IPS DF 4.7 (cell line): ENCODE measurements at regions not wholly inside any gene's neighbourhood (a gene's known extent, or its start where the extent isn't known, plus 50 kb on each side); places are given as distances from the start of the nearest gene placed in this dataset.

Source experiments
- DNase-seq: peaks from one replicate; pipeline ENCODE4 v3.0.0-alpha.2; 2013; ENCODE audit warnings: low spot score; ENCODE audit errors: extremely low read depth

DNA sequence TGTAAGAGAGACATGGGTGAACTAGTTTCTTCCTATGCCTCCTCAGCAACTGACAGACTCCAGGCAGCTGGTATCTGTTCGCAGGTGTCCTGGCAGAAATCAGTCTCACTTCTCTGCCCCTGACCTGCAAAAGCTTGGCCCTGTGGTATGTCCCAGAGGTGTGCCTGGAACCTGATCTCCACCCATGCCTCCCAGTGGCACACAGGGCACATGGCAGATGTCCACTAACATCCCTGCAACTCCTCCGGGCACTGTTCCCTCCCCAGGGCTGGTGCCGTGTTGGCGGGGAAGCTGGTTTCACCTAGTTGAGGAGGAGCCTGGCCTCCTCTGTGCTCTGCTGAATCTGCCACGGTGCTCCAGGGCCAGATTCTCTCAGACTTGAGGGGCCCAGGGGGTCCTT is 123.3 kb upstream of the GGTLC1 start:
- DNase-seq, result no peak

- DNase-seq, result no peak
These were observed 121.0 kb upstream of the GGTLC1 start for GRCh38 chr20:24109537-24109936.

- DNase-seq, result no peak
These were observed 120.4 kb upstream of the GGTLC1 start for GRCh38 chr20:24109008-24109407.

DNA sequence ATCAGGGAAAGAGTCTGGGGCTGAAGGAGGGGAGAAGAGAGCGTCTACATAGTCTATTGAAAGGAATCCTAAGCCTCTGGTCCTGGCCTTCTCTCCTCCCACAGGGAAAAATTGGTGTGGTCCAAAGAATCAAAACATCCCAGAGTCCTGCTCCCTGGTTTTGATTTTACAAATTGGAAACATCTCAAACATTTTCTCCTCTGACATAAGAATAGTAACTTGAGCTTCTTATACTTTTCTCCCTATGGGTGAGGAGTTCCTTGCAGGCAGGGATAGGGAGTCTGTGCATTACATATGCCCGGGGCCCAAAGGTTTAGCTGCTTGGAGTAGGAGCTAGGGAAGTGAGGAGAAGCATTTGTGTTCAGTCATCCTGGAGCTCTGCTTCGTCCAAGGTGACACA is 120.0 kb upstream of the GGTLC1 start:
- no peak for DNase-seq

DNA sequence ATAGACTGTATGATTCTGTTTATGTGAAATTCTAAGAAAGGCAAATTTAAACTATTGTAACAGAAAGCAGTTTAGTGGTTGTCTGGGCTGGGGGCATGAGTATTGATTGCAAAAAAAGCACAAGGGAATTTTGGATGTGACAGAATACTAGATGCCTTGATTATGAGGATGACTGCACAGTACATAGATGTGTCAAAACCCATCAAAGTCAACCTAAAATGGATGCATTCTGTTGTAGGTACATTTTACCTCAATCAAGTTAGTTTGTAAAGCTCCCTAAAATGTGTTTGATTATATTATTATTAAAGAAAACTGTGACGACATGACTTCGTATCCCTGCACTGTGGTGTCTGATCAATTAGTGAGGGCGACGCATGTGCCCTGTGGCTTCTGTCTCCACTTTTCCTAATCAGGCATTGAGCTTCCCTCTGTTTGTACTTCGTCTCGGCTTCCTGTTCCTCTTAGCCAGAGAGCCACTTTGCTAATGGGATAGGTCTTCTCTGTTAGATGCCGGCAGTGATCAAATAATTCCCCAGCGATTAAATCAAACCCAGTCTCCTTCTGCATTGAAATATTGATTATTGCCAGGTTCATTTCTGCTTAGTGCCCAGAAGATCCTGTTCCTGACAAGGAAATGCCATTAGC is 118.3 kb upstream of the GGTLC1 start:
- DNase-seq, result no peak

- DNase-seq, result no peak
These were observed 117.7 kb upstream of the GGTLC1 start for GRCh38 chr20:24106150-24106800.

- no peak for DNase-seq
These were observed 114.3 kb upstream of the GGTLC1 start for GRCh38 chr20:24102749-24103333.

GRCh38 chr20:24102290-24102689 is 113.7 kb upstream of the GGTLC1 start:
- DNase-seq, result peak; percentile 30

GRCh38 chr20:24100370-24101011 is 111.9 kb upstream of the GGTLC1 start:
- DNase-seq, result peak; percentile 11

- no peak for DNase-seq
These were observed 110.3 kb upstream of the GGTLC1 start for GRCh38 chr20:24098886-24099285.

DNA sequence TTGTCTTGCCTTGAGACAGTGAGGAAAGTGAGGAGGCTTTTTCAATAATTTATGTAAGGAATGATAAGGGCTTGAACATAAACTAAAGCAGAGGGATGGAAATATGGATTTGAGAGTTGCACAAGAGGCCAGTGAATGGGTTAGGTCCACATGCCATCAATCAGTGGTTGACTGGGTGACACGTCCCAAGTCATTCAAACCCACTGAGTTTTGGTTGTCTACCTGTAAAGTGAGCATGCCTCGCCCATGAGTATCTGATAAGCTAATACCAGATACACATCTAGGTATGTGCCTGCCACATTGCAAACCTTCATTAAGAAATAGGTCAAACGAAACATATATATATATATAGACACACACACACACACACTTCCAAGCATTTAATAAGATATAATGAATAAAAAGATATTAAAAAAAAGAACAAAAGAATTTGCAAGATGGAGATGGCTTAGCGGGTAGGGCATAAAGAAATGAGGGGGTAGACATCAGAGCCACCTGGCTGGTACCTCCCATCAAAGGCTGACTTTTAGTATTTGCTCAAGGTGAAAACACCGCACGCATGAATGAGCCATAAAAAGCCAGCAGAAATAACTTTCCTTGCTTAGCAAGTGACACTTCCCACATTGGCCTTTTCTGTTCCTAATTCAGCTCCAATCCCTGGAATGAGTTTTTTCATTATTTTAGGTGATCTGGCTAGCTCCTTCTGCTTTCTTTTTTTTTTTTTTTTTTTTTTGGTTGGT is 109.1 kb upstream of the GGTLC1 start:
- no peak for DNase-seq

DNA sequence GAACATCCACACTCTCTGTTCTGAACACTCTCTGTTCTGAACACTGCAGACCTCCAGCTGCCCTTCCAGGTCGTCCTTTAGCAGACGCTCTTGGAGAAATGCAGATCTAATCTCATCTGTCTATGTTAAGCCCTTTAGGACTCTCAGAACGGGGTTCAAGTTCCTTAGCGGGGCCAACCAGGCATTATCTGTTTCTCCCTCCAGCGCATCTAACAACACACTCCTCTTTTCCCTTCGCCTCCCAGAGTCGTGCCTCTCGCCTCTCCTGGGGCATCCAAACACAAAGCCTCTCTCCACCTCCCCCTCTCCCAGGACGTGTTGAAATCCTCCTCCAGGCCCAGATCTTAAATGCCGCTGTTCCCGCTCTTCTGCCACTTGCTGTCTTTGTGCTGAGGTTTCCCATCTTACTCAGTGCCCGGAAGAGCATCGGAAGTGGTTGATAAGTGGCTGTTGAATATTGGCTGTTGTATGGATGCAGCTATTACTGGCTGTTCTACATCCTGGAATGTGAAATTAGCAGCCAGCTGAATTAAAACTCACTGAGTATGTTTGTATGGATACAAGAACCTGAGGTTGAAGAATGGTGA is 108.4 kb upstream of the GGTLC1 start:
- no peak for DNase-seq

- no peak for DNase-seq
These were observed 107.7 kb upstream of the GGTLC1 start for GRCh38 chr20:24096264-24096663.

DNA sequence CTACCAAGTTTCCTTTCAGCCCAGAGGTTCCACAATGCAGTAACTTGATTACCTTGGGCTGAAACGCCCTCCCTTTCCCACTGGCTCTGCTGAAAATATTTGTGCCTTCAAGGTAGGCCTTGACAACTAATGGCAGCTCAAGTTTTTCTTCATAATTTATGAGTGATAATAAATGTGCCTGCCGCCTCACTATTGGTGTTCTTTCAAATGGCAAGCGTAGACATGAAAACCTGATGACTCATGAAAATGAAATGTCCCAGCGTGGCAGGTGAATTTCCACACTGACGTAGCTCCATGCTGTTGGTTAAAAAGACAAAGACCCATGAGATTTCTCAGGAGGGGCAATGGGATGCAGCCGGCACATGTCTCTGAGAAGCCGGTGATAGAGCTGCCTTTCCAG is 107.2 kb upstream of the GGTLC1 start:
- DNase-seq, result no peak

GRCh38 chr20:24095303-24095702 is 106.7 kb upstream of the GGTLC1 start:
- DNase-seq, result no peak

GRCh38 chr20:24089576-24089975 is 101.0 kb upstream of the GGTLC1 start:
- no peak for DNase-seq

- DNase-seq, result no peak
These were observed 97.5 kb upstream of the GGTLC1 start for GRCh38 chr20:24086121-24086520.

GRCh38 chr20:24084281-24084680 is 95.7 kb upstream of the GGTLC1 start:
- no peak for DNase-seq

DNA sequence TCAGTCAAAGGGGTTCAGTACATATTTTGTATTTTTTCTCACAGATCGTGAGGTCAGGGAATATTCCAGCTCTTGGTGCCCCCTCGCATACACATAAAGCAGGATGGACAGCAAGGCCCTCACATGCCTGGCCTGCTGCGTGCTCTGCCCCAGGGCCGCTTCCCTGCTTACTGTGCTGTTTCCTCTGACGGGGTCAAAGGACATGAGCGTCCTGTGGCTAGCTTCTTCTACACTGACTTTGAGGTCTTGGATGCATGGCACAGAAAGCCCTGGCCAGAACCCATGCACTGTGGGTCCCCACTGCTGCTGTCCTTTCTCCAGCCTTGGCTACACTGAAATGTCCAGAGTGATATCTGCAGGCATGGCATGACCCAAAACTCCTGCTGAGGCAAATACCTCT is 92.5 kb upstream of the GGTLC1 start:
- DNase-seq, result no peak

DNA sequence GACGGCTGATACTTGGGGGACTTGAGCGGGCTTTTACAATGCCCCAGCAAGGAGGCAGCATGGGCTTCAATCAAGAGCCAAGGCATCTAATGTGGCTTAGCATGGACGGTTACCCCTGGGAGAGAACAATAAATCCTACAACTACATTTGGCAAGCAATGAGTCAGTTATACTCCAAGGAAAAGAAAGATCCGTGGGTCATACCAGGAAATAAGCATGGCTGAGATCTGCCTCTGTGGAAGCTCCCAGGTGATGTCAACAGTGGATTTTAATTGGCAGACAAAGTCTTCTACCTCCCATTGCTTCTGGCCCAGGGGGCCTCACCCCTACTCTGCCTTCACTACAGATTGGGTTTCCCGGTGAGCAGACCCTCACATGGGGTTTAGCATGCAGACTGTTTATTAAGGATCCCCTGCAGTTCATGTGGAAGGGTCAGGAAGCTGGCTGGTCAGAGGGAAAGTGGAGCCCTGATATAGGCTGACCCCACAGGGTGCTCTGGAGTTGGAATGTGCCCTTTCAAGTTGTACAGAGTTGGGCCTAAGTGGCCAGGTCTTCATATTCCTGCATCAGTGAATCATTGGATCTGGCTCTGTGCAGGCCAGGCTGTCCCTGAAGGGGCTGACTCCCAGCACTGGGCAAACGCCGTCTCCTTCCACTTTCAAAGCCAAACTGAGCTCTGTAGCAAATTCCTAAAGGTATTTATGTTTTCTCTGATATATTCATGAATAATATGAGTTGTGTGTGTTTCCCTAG is 91.3 kb upstream of the GGTLC1 start:
- DNase-seq, result no peak

- no peak for DNase-seq
These were observed 88.6 kb upstream of the GGTLC1 start for GRCh38 chr20:24077145-24077544.
